ENCODE measurements at regions not wholly inside any gene's neighbourhood (a gene's known extent, or its start where the extent isn't known, plus 50 kb on each side); places are given as distances from the start of the nearest gene placed in this dataset.
"Not testable (repeated sequence)": the region's sequence is repeated elsewhere in the genome, so short reads cannot be mapped to it uniquely, and the experiment has no call there.

- no peak for DNase-seq
Observed at GRCh38 chr1:222955964-222956363, 141.1 kb downstream of the DISP1 start.

GRCh38 chr1:222956601-222957000 is 141.8 kb downstream of the DISP1 start:
- no peak for DNase-seq

- DNase-seq, result no peak
Observed at GRCh38 chr1:222967466-222968240, 152.8 kb downstream of the DISP1 start.

- DNase-seq, result no peak
Observed at GRCh38 chr1:222970040-222970439, 155.2 kb downstream of the DISP1 start.

GRCh38 chr1:222970711-222971110 is 155.9 kb downstream of the DISP1 start:
- DNase-seq, result no peak

- DNase-seq, result no peak
Observed at GRCh38 chr1:222971146-222971545, 156.3 kb downstream of the DISP1 start.

GRCh38 chr1:222973561-222973960 is 158.7 kb downstream of the DISP1 start:
- no peak for DNase-seq

GRCh38 chr1:222974496-222974895 is 159.7 kb downstream of the DISP1 start:
- DNase-seq, result no peak

GRCh38 chr1:222975472-222976122 is 160.8 kb downstream of the DISP1 start:
- DNase-seq, result no peak

GRCh38 chr1:222976453-222976852 is 161.6 kb downstream of the DISP1 start:
- no peak for DNase-seq

- DNase-seq, result not testable (repeated sequence)
Observed at GRCh38 chr1:222977294-222977693, 162.5 kb downstream of the DISP1 start.

- no peak for DNase-seq
Observed at GRCh38 chr1:222979561-222979960, 163.5 kb downstream of the TLR5 start.

GRCh38 chr1:222987674-222988076 is 155.4 kb downstream of the TLR5 start:
- DNase-seq, result no peak

- DNase-seq, result no peak
Observed at GRCh38 chr1:222989443-222989842, 153.6 kb downstream of the TLR5 start.

- DNase-seq, result no peak
Observed at GRCh38 chr1:222991177-222991576, 151.9 kb downstream of the TLR5 start.

- no peak for DNase-seq
Observed at GRCh38 chr1:222991908-222992307, 151.1 kb downstream of the TLR5 start.

GRCh38 chr1:222994511-222995235 is 148.4 kb downstream of the TLR5 start:
- no peak for DNase-seq

GRCh38 chr1:222995236-222995580 is 147.8 kb downstream of the TLR5 start:
- DNase-seq, result no peak

GRCh38 chr1:222995620-222996309 is 147.3 kb downstream of the TLR5 start:
- DNase-seq, result no peak

GRCh38 chr1:222996310-222996975 is 146.6 kb downstream of the TLR5 start:
- no peak for DNase-seq

- DNase-seq, result no peak
Observed at GRCh38 chr1:223000632-223001031, 142.4 kb downstream of the TLR5 start.

Measured in NCI-H2107 (cell line).